Transverse colon (tissue), 3 donors: ENCODE measurements at regions not wholly inside any gene's neighbourhood (a gene's known extent, or its start where the extent isn't known, plus 50 kb on each side); places are given as distances from the start of the nearest gene placed in this dataset.

ENCODE experiments used
- EP300 ChIP-seq: sonication (generic); formaldehyde crosslinking; IDR thresholded peaks from one replicate; pipeline ENCODE4 v1.6.1; 2017; ENCODE audit warnings: antibody characterized with exemption, low read depth
- POLR2A ChIP-seq: fragments of 450-650 bp; IDR thresholded peaks from one replicate; pipeline ENCODE4 v1.6.1; 2016; ENCODE audit warnings: antibody characterized with exemption, mild to moderate bottlenecking, moderate library complexity
- TF ChIP-seq, protein P1 (sequence below), 5 experiments: fragments of 200-600 bp in 3 of 5; fragments of 450-650 bp in 2 of 5; sonication (generic) in 3 of 5; IDR thresholded peaks; 1 replicate in 2 of 5; 2 replicates in 3 of 5; pipeline ENCODE4 v1.5.1; 2016 to 2017; ENCODE audit warnings: antibody characterized with exemption in 5 of 5, inconsistent platforms in 3 of 5, mild to moderate bottlenecking in 2 of 5, moderate library complexity in 1 of 5

DNA sequence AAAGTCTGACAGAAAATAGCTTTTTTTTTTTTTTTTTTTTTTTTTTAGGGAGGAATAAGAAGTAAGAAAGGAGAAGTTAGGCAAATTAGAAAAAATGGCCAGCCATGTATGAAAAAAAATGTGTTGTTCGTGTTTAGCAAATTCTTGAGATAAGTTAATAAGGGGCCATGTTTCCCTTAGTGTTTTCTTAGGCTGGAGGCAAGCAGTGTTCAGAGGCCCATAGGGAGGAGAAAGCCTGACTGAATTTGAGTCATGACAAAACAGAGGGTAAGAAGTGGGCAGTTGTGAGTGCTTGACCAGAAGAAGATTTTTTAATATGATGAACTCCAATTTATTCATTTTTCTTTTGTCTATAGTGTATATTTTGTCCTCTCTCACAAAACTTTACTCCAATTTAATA lies 766.4 kb downstream of the FAM181B start:
- TF ChIP-seq POLR2A (no peak), EP300 (no peak)
- TF ChIP-seq, protein P1, sequence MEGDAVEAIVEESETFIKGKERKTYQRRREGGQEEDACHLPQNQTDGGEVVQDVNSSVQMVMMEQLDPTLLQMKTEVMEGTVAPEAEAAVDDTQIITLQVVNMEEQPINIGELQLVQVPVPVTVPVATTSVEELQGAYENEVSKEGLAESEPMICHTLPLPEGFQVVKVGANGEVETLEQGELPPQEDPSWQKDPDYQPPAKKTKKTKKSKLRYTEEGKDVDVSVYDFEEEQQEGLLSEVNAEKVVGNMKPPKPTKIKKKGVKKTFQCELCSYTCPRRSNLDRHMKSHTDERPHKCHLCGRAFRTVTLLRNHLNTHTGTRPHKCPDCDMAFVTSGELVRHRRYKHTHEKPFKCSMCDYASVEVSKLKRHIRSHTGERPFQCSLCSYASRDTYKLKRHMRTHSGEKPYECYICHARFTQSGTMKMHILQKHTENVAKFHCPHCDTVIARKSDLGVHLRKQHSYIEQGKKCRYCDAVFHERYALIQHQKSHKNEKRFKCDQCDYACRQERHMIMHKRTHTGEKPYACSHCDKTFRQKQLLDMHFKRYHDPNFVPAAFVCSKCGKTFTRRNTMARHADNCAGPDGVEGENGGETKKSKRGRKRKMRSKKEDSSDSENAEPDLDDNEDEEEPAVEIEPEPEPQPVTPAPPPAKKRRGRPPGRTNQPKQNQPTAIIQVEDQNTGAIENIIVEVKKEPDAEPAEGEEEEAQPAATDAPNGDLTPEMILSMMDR (IDR thresholded peaks at IDR 0.05): no peak
